ACC112 (cell line): ENCODE measurements at regions not wholly inside any gene's neighbourhood (a gene's known extent, or its start where the extent isn't known, plus 50 kb on each side); places are given as distances from the start of the nearest gene placed in this dataset.

ENCODE experiments used
- H2AFZ ChIP-seq: fragments of 200-600 bp; sonication (generic); one replicate; pipeline ENCODE4 v1.6.0; 2017; ENCODE audit warnings: antibody characterized with exemption, low read length; ENCODE audit not compliant: unreplicated experiment
- H3K27ac ChIP-seq: fragments of 200-600 bp; sonication (generic); 2 replicates; pipeline ENCODE4 v1.5.1; 2014; ENCODE audit warnings: low read depth, mild to moderate bottlenecking, antibody characterized with exemption, low read length, moderate library complexity
- H3K27me3 ChIP-seq: fragments of 200-600 bp; sonication (generic); 2 replicates; pipeline ENCODE4 v1.6.1; 2014; ENCODE audit warnings: mild to moderate bottlenecking, antibody characterized with exemption, low read length, moderate library complexity, mixed read lengths; ENCODE audit not compliant: insufficient read depth
- H3K36me3 ChIP-seq: fragments of 200-600 bp; sonication (generic); 2 replicates; pipeline ENCODE4 v1.6.1; 2016; ENCODE audit warnings: mild to moderate bottlenecking, antibody characterized with exemption, low read length, moderate library complexity, mixed read lengths; ENCODE audit not compliant: insufficient read depth
- H3K4me1 ChIP-seq: fragments of 200-600 bp; sonication (generic); one replicate; pipeline ENCODE4 v1.6.1; 2016; ENCODE audit warnings: low read length, mixed read lengths; ENCODE audit not compliant: insufficient read depth, unreplicated experiment, control insufficient read depth
- H3K4me3 ChIP-seq: fragments of 200-600 bp; sonication (generic); 2 replicates; pipeline ENCODE4 v1.5.1; 2014; ENCODE audit warnings: mild to moderate bottlenecking, low read depth, low read length
- H3K79me2 ChIP-seq: fragments of 200-600 bp; sonication (generic); one replicate; pipeline ENCODE4 v1.6.0; 2016; ENCODE audit warnings: low read length; ENCODE audit not compliant: control insufficient read depth, unreplicated experiment, insufficient read depth

DNA sequence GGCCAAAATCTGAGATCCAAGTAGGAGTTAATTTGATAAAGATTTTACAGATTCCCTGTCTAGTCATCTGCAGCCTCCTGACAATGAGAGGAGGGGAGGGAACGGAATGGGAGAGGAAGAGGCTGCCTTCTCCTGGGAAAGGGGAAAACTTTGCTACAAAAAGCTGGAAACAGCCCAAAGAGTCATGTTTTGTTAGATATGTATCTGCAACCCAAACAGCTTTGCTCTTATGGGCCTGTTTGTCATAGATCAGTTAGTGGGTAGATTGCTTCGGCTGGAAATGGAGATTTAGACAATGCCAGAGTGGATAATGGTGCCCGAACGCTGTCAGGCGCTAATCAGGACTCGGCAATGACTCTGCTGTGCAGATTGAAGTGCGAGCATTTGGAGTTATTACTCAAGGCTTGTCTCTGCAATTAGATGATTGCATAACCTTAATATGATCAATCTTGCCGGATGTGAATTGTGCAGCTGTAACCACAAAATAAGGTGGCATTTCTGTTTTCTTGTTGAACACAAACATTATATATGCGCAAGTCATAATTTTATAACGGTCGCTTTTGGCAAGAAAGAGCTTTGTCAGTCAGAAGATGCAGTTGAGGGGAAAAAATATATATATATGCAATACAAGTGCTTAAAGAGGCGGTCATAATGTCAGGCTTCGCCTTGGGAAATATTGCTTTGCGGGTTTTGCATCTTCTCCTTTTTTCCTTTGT, 92.4 kb upstream of the MAFB start:
- Histone ChIP-seq H2AFZ (no peak overlapping the region), H3K27me3 (peaks cover 4% of the 10 kb centered on the region; the same call in 1 of the 2 replicates)

GRCh38 chr20:40782043-40782368, 93.0 kb upstream of the MAFB start:
- Histone ChIP-seq H2AFZ (no peak overlapping the region), H3K4me1 (no peaks in the 10 kb centered on the region), H3K27ac (no peak overlapping the region), H3K27me3 (peaks cover 6% of the 10 kb centered on the region; the same call in 1 of the 2 replicates), H3K79me2 (no peaks in the 10 kb centered on the region), H3K36me3 (no peaks in the 10 kb centered on the region), H3K4me3 (no peak overlapping the region)

More for the DNA sequence above, 92.4 kb upstream of the MAFB start:
- Histone ChIP-seq H3K27ac (no peak overlapping the region), H3K36me3 (no peaks in the 10 kb centered on the region), H3K4me1 (no peaks in the 10 kb centered on the region), H3K4me3 (no peak overlapping the region), H3K79me2 (no peaks in the 10 kb centered on the region)

GRCh38 chr20:40785346-40785745, 96.3 kb upstream of the MAFB start:
- no peak overlapping the region for H3K4me3 ChIP-seq
- no peaks in the 10 kb centered on the region for H3K79me2 ChIP-seq
- no peak overlapping the region for H2AFZ ChIP-seq
- H3K27ac ChIP-seq: no peak overlapping the region
- H3K36me3 ChIP-seq: no peaks in the 10 kb centered on the region
- H3K27me3 ChIP-seq: peaks cover 28% of the 10 kb centered on the region
- no peaks in the 10 kb centered on the region for H3K4me1 ChIP-seq

- Histone ChIP-seq H2AFZ (no peak overlapping the region), H3K27ac (no peak overlapping the region), H3K4me1 (no peaks in the 10 kb centered on the region), H3K27me3 (peaks cover 28% of the 10 kb centered on the region), H3K4me3 (no peak overlapping the region), H3K36me3 (no peaks in the 10 kb centered on the region), H3K79me2 (no peaks in the 10 kb centered on the region)
Observed at GRCh38 chr20:40786336-40786735, 97.3 kb upstream of the MAFB start.

GRCh38 chr20:40787941-40788340, 98.9 kb upstream of the MAFB start:
- Histone ChIP-seq H3K36me3 (no peaks in the 10 kb centered on the region), H2AFZ (no peak overlapping the region), H3K27ac (no peak overlapping the region), H3K27me3 (peaks cover 33% of the 10 kb centered on the region), H3K4me1 (no peaks in the 10 kb centered on the region), H3K4me3 (no peak overlapping the region), H3K79me2 (no peaks in the 10 kb centered on the region)

GRCh38 chr20:40797425-40797824, 108.4 kb upstream of the MAFB start:
- H3K4me1 ChIP-seq: no peaks in the 10 kb centered on the region
- H3K4me3 ChIP-seq: no peak overlapping the region
- no peaks in the 10 kb centered on the region for H3K36me3 ChIP-seq
- H3K79me2 ChIP-seq: no peaks in the 10 kb centered on the region
- H2AFZ ChIP-seq: no peak overlapping the region
- H3K27me3 ChIP-seq: peaks cover 20% of the 10 kb centered on the region; the same call in 1 of the 2 replicates
- H3K27ac ChIP-seq: no peak overlapping the region

GRCh38 chr20:40798066-40798465, 109.0 kb upstream of the MAFB start:
- no peaks in the 10 kb centered on the region for H3K36me3 ChIP-seq
- H3K27me3 ChIP-seq: peaks cover 20% of the 10 kb centered on the region; the same call in 1 of the 2 replicates
- H2AFZ ChIP-seq: no peak overlapping the region
- no peaks in the 10 kb centered on the region for H3K79me2 ChIP-seq
- no peak overlapping the region for H3K27ac ChIP-seq
- no peaks in the 10 kb centered on the region for H3K4me1 ChIP-seq
- no peak overlapping the region for H3K4me3 ChIP-seq

- Histone ChIP-seq H3K27me3 (peaks cover 29% of the 10 kb centered on the region), H3K4me1 (no peaks in the 10 kb centered on the region), H3K79me2 (no peaks in the 10 kb centered on the region), H3K36me3 (no peaks in the 10 kb centered on the region), H2AFZ (no peak overlapping the region), H3K27ac (no peak overlapping the region), H3K4me3 (no peak overlapping the region)
Observed at GRCh38 chr20:40802886-40803285, 113.8 kb upstream of the MAFB start.

DNA sequence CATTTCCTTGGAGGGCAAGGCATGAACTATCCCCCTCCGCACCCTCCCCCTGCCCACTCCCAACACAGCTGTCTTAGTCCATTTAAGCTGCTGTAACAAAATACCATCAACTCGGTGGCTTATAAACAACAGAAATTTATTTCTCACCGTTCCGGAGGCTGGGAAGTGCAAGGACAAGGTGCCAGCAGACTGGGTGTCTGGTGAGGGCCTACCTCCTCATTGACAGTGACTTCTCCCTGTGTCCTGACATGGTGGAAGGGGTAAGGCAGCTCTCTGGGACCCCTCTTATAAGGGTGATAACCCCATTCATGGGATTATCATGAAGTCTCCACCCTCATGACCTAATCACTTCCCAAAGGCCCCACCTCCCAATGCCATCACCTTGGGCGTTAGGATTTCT, 114.3 kb upstream of the MAFB start:
- Histone ChIP-seq H3K4me1 (no peaks in the 10 kb centered on the region), H3K79me2 (no peaks in the 10 kb centered on the region), H3K4me3 (no peak overlapping the region), H2AFZ (no peak overlapping the region), H3K36me3 (no peaks in the 10 kb centered on the region), H3K27me3 (peaks cover 29% of the 10 kb centered on the region), H3K27ac (no peak overlapping the region)

GRCh38 chr20:40805592-40805991, 116.6 kb upstream of the MAFB start:
- Histone ChIP-seq H3K36me3 (no peaks in the 10 kb centered on the region), H2AFZ (no peak overlapping the region), H3K79me2 (no peaks in the 10 kb centered on the region), H3K27me3 (peaks cover 29% of the 10 kb centered on the region), H3K27ac (no peak overlapping the region), H3K4me1 (no peaks in the 10 kb centered on the region), H3K4me3 (no peak overlapping the region)

DNA sequence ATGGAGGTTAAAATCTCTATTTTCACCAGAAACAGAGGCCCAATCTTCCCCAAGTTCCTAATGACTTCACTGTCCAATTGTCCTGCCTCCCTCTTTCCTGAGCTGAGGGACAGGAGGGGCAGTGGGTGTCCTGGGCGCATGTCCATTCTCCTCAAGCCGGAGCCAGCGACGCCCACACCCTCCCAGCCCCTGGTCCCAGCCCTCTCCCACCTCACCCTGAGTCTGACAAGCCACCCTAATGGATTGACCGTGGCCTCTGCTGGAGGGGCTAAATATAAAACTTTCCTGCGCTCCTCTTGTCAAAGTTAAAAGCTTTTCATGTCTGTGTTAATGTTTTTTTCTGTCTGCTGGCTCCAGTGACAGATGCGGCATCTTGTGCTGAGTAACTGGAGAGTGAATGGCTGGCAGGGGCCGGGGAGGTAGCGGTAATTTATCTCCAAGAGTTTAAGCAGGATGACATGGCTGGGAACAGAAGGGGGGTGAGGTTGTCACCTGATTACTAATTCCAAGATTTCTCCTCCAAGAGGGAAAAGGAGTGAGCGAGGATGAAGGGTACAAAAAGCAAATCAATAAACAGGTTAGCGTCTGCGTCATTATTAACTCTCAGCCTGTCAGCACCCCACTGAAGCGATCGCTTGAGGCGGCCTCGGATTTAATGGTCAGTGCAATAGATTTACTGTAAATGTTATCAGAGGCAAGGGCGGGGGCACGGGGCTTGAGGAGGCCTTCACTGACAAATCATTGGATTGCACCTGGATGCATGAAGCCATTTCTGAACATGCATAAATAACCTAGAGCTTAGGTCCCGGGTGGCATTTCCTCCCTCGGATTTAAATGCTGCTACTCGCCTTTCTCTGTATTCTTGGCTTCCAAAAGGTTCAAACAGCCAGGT, 118.1 kb upstream of the MAFB start:
- H3K4me3 ChIP-seq: no peak overlapping the region
- H3K27me3 ChIP-seq: peaks cover 24% of the 10 kb centered on the region
- no peaks in the 10 kb centered on the region for H3K36me3 ChIP-seq
- no peak overlapping the region for H2AFZ ChIP-seq
- no peaks in the 10 kb centered on the region for H3K4me1 ChIP-seq
- no peaks in the 10 kb centered on the region for H3K79me2 ChIP-seq
- H3K27ac ChIP-seq: no peak overlapping the region
